ENCODE measurements at regions not wholly inside any gene's neighbourhood (a gene's known extent, or its start where the extent isn't known, plus 50 kb on each side); places are given as distances from the start of the nearest gene placed in this dataset.

DNA sequence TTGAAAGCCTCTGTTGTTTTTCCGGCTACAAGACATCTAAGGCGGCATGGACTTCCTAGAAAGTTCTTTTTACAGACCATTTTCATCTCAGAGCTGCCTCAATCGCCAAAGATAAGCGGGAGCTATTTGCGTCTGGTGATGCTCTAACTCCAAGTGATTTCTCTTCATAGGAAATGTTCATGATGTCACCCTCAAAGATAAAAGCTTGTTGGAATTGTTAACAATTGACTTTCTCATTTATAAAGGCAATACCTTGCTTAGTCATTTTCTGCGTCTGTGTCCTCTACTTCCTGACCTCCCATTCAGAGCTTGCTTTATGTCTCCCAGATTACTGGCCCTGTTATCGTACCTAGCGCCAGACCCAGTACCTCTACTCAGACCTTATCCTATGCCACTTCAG lies 259.0 kb upstream of the G2E3 start:
- Histone ChIP-seq H3K4me1 (no peaks in the 10 kb centered on the region), H3K27me3 (no peaks in the 10 kb centered on the region), H3K9ac (no peak overlapping the region), H3K9me3 (replicated peaks in 1 of 11) (no peaks in the 10 kb centered on the region), H3K36me3 (no peaks in the 10 kb centered on the region), H3K4me2 (no peak overlapping the region), H3K4me3 (no peak overlapping the region), H4K20me1 (no peaks in the 10 kb centered on the region), H3K27ac (no peak overlapping the region)
- TF ChIP-seq Cebpa-rat (IDR thresholded peaks at IDR 0.05): no peak

DNA sequence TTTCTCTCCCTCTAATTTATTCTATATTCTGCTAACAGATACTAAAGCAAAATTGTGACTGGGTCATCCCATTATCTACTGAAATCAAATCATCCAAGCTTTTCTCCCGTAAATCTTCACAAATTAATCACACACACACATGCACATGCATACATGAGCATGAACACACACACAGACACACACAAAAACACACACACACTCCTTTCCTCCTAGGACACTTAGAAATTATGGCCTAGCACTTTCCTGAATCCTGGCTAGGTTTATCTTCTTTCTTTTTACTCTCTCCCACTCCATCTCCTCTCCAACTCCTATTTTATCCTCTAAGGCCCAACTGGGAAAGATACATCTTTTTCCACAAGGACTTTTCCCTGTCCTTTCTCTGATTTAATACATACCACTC lies 255.6 kb upstream of the G2E3 start:
- Histone ChIP-seq H3K4me3 (no peak overlapping the region), H4K20me1 (no peaks in the 10 kb centered on the region), H3K9ac (no peak overlapping the region), H3K27me3 (no peaks in the 10 kb centered on the region), H3K4me2 (no peak overlapping the region), H3K27ac (no peak overlapping the region), H3K4me1 (no peaks in the 10 kb centered on the region), H3K36me3 (no peaks in the 10 kb centered on the region), H3K9me3 (replicated peaks in 1 of 11) (no peaks in the 10 kb centered on the region)
- no peak for TF ChIP-seq Cebpa-rat (IDR thresholded peaks at IDR 0.05)

DNA sequence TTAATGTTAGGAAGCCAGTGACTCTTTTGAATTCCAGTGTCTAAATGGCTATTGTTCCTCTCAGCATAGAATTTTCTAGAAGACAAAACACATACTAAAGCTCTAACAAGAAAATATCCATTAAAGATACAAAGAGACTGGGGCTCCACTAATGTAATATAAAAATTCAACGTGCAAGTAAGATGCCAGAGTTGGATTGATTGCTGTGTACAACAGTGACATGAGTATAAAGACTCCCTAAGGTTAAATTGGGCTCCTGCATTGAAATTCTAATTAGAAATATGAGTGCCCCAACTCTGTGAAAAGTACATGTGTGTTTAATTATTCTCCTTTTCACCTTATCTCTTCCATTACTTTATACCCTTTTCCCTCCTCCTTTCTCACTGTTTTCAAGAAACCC lies 253.6 kb upstream of the G2E3 start:
- Histone ChIP-seq H3K9ac (no peak overlapping the region), H3K27ac (no peak overlapping the region), H3K4me1 (no peaks in the 10 kb centered on the region), H3K9me3 (replicated peaks in 1 of 11) (no peaks in the 10 kb centered on the region), H3K4me3 (no peak overlapping the region), H3K27me3 (no peaks in the 10 kb centered on the region), H4K20me1 (no peaks in the 10 kb centered on the region), H3K36me3 (no peaks in the 10 kb centered on the region), H3K4me2 (no peak overlapping the region)
- no peak for TF ChIP-seq Cebpa-rat (IDR thresholded peaks at IDR 0.05)

DNA sequence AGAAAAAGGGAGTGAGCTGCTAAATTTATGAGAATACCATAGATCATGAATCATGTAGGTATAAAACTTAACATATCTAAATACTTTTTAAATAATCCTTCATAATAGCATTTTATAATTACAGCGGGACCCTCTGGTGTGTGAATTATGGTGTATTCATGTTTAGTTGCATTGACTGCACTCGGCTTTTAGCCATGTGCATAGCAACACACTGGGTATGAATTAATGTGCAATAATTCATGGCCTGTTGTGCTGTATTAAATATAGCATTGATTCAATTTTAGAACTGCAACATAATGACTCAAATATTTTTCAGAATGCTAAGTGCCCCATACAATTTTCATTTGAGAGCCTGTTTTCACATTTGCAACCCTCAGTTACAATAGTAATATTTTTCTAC lies 249.6 kb upstream of the G2E3 start:
- Histone ChIP-seq H4K20me1 (no peaks in the 10 kb centered on the region), H3K36me3 (no peaks in the 10 kb centered on the region), H3K4me1 (no peaks in the 10 kb centered on the region), H3K9ac (no peak overlapping the region), H3K9me3 (replicated peaks in 1 of 11) (peaks cover 0 to 3% (median 0%) of the 10 kb centered on the region in 11 experiments; a peak in 4 of 22 replicates), H3K4me3 (no peak overlapping the region), H3K27ac (no peak overlapping the region), H3K4me2 (no peak overlapping the region), H3K27me3 (no peaks in the 10 kb centered on the region)
- no peak for TF ChIP-seq Cebpa-rat (IDR thresholded peaks at IDR 0.05)

DNA sequence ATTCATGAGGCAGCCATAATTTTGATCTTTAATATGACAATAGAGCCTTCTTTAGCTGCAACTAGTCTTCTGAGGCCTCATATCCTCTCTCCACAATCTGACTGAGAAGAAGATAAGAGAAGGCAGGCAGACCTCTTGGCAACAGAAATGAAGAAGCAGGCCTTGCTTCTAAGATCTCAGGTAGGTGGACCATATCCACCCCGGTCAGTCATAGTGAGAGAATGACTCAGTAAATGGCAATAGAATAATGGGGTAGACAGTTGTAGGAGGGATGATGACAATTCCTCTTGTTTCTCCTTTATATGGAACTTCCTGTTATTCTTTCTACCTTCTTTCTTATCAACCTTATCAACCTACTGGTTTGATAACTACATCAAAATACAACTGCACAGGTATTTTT lies 246.7 kb upstream of the G2E3 start:
- no peak overlapping the region for H3K27ac ChIP-seq
- H3K4me2 ChIP-seq: no peak overlapping the region
- H3K9me3 ChIP-seq (replicated peaks in 1 of 11): peaks cover 0 to 19% (median 10%) of the 10 kb centered on the region in 11 experiments; a peak in 11 of 22 replicates
- no peak overlapping the region for H3K4me3 ChIP-seq
- H3K27me3 ChIP-seq: no peaks in the 10 kb centered on the region
- no peaks in the 10 kb centered on the region for H4K20me1 ChIP-seq
- no peak for TF ChIP-seq Cebpa-rat (IDR thresholded peaks at IDR 0.05)
- H3K9ac ChIP-seq: no peak overlapping the region
- no peaks in the 10 kb centered on the region for H3K4me1 ChIP-seq
- no peaks in the 10 kb centered on the region for H3K36me3 ChIP-seq

DNA sequence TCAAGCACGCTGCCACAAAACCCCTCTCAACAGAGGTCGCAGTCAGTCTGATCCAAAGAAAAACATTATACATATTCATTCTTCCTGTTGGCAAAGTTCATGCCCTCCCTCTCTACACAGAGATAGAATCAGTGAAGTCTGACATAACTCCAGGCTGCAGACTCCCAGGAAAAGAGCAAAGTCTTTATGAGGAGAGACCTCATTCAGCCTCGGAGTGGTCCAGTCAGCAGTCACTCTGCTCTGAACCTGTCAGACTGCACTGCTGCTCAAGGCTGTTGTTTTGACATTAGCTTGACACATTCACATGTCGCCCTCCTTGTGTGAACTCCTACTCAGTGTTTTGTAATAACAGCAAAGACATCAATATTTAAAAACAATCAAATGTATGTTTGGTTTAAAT lies 241.2 kb upstream of the G2E3 start:
- Histone ChIP-seq H4K20me1 (no peaks in the 10 kb centered on the region), H3K4me1 (no peaks in the 10 kb centered on the region), H3K27me3 (no peaks in the 10 kb centered on the region), H3K4me3 (no peak overlapping the region), H3K4me2 (no peak overlapping the region), H3K9ac (no peak overlapping the region), H3K36me3 (no peaks in the 10 kb centered on the region), H3K27ac (no peak overlapping the region), H3K9me3 (replicated peaks in 1 of 11) (peaks cover 0 to 19% (median 10%) of the 10 kb centered on the region in 11 experiments; a peak in 11 of 22 replicates)
- no peak for TF ChIP-seq Cebpa-rat (IDR thresholded peaks at IDR 0.05)

DNA sequence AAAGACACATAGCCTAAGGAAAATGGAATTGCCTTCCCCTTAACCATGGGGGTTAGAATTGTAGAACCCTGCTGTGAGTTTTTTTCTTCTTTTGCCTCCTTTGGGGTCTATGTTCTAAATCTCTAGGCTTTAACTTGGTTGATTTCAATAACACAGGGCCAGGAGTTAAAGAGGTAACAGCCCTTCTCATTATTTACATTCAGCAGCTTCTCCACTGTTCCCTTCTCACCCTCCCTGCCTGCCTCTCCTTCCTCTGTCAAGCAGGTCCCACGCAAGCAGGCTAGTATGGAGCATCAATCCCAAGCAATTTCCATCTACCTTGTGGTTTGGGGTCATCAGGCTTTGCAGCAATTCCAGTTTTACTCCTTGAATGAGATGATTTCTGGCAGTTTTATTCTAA lies 236.1 kb upstream of the G2E3 start:
- TF ChIP-seq Cebpa-rat (IDR thresholded peaks at IDR 0.05): no peak
- no peak overlapping the region for H3K4me2 ChIP-seq
- H3K36me3 ChIP-seq: no peaks in the 10 kb centered on the region
- H3K27me3 ChIP-seq: no peaks in the 10 kb centered on the region
- H3K4me1 ChIP-seq: no peaks in the 10 kb centered on the region
- no peaks in the 10 kb centered on the region for H4K20me1 ChIP-seq
- no peak overlapping the region for H3K9ac ChIP-seq
- peaks cover 0 to 9% (median 0%) of the 10 kb centered on the region in 11 experiments; a peak in 3 of 22 replicates for H3K9me3 ChIP-seq (replicated peaks in 1 of 11)
- H3K4me3 ChIP-seq: no peak overlapping the region
- H3K27ac ChIP-seq: no peak overlapping the region

DNA sequence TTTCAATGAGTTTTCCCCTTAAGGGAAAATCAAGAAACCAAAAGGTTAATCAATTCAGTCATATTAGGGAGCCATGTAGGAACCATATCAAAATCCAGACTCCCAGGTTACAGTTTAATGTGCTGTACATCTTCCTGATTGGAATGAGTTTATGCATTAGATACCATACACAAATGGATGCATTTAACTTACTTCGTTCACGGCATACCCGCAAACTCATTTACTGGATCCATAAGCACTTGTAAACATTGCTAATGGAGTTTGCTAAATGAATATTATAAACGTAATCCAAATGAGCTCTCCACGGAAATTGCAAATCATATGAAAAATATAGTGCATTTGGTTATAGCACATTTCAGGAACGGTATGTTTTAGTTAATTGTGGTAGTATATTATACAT lies 228.9 kb upstream of the G2E3 start:
- no peaks in the 10 kb centered on the region for H4K20me1 ChIP-seq
- no peak overlapping the region for H3K4me2 ChIP-seq
- H3K36me3 ChIP-seq: no peaks in the 10 kb centered on the region
- no peak overlapping the region for H3K4me3 ChIP-seq
- peaks cover 0 to 10% (median 0%) of the 10 kb centered on the region in 11 experiments; a peak in 3 of 22 replicates for H3K9me3 ChIP-seq (replicated peaks in 1 of 11)
- no peak for TF ChIP-seq Cebpa-rat (IDR thresholded peaks at IDR 0.05)
- H3K27ac ChIP-seq: no peak overlapping the region
- no peaks in the 10 kb centered on the region for H3K27me3 ChIP-seq
- H3K9ac ChIP-seq: no peak overlapping the region
- H3K4me1 ChIP-seq: no peaks in the 10 kb centered on the region

DNA sequence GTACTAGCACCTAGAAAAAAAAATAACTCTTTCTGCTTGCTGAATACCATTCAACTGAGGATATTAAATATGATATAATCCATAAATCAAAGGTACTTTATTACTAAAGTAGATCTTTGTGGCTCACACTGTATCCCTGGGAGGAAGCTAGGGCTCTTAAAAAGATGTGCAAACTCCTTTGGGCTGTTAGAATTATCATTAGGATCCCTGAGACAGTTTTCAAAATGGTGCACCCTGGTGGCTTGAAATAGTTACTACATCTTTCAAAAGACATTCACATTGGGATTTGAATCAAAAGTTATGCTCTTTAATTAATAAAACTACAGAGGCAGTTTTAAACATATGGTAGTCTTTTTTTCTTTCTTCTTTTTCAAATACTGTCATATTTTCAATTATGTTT lies 228.5 kb upstream of the G2E3 start:
- Histone ChIP-seq H3K27ac (no peak overlapping the region), H3K4me3 (no peak overlapping the region), H3K36me3 (no peaks in the 10 kb centered on the region), H3K4me1 (no peaks in the 10 kb centered on the region), H3K27me3 (no peaks in the 10 kb centered on the region), H4K20me1 (no peaks in the 10 kb centered on the region), H3K4me2 (no peak overlapping the region), H3K9me3 (replicated peaks in 1 of 11) (peaks cover 0 to 6% (median 0%) of the 10 kb centered on the region in 11 experiments; a peak in 2 of 22 replicates), H3K9ac (no peak overlapping the region)
- no peak for TF ChIP-seq Cebpa-rat (IDR thresholded peaks at IDR 0.05)

DNA sequence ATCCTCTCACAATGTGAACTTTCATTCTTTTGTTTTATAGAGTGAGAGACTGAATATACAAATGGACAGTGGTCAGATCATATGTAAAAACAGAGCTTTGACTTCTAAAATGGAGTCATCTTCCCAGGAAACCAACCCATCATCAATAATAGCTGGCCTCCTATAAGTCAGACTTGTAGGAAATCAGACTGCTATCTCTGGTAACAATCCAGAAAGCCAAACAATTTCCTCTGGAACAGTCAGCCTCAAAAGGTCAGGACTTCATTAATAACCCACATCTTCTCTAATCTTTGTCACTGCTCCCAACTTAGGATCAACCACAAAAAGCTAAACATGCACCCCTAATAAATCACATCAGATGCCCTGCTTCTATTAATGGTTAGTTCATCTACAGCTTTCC lies 227.9 kb upstream of the G2E3 start:
- Histone ChIP-seq H3K27me3 (no peaks in the 10 kb centered on the region), H3K9ac (no peak overlapping the region), H3K4me1 (no peaks in the 10 kb centered on the region), H3K4me2 (no peak overlapping the region), H3K27ac (no peak overlapping the region), H3K4me3 (no peak overlapping the region), H4K20me1 (no peaks in the 10 kb centered on the region), H3K9me3 (replicated peaks in 1 of 11) (0 out of 22 replicates have a peak, but pooled peaks cover 0 to 4% (median 0%) of the 10 kb centered on the region in 11 experiments), H3K36me3 (no peaks in the 10 kb centered on the region)
- TF ChIP-seq Cebpa-rat (IDR thresholded peaks at IDR 0.05): no peak

All from BLaER1 treated with 17β-estradiol and CSF1 and Interleukin-3, amounts not matched to agents 10 nM and 100 nM (cell line).